Astrocyte (in vitro differentiated cells and primary cell): ENCODE measurements at regions not wholly inside any gene's neighbourhood (a gene's known extent, or its start where the extent isn't known, plus 50 kb on each side); places are given as distances from the start of the nearest gene placed in this dataset.

ENCODE experiments used
- CTCF ChIP-seq: IDR thresholded peaks from 2 replicates; pipeline ENCODE4 v1.5.1; 2011; ENCODE audit warnings: low read depth, mild to moderate bottlenecking, inconsistent platforms, low read length, moderate library complexity; ENCODE audit not compliant: insufficient read depth
- EZH2 ChIP-seq: IDR thresholded peaks from 2 replicates; pipeline ENCODE4 v1.6.1; 2012; ENCODE audit warnings: mild to moderate bottlenecking, low read length, inconsistent platforms; ENCODE audit not compliant: insufficient read depth

DNA sequence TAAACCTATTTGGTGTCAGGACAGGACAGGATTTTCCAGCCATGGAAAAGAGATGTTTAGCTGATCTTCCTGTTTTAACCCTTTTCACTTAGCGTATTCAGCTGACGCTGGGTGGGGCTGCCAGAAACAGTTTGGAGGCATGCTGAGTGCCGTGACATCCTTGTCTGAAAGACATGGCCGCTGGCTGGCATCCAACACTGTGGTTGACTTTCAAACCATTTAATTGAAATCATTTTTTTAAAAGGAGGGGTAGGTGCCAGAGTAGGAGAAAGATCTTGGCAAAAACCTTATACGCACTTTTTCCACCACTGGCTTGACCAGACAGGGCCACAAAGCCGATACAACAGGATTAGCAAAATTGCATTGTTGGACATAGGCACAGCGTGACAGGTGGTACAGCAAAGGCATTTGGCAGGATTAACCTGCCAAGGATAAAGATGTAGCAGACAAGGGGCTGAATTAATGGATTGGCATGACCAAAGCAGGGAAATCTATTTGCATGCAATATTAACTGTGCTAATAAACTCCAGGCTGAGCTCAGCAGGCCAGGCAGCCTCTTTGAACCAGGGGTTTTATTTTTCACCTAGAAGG, 131.8 kb upstream of the TOPAZ1 start:
- TF ChIP-seq CTCF (no peak), EZH2 (no peak)
